ENCODE measurements at regions not wholly inside any gene's neighbourhood (a gene's known extent, or its start where the extent isn't known, plus 50 kb on each side); places are given as distances from the start of the nearest gene placed in this dataset.

DNA sequence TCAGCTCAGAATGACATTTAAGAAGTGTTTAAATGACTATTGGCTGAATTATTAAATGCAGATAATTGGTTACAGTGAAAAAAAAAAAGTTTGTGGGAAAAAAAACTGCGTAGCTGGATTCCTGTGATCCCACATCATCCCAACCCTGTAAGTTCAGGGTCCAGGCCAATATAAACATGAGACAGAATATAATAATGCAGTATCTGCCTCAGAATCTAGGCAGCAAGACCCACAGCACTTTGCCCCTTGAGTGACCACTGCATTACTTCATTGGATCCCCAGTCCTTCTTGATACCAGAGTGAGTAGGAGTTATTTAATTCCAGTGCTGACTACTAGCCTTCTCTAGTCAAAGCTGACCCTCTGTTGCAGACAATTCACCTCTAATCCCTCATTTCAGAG is 272.6 kb downstream of the CCER1 start:
- TF ChIP-seq, protein P1, sequence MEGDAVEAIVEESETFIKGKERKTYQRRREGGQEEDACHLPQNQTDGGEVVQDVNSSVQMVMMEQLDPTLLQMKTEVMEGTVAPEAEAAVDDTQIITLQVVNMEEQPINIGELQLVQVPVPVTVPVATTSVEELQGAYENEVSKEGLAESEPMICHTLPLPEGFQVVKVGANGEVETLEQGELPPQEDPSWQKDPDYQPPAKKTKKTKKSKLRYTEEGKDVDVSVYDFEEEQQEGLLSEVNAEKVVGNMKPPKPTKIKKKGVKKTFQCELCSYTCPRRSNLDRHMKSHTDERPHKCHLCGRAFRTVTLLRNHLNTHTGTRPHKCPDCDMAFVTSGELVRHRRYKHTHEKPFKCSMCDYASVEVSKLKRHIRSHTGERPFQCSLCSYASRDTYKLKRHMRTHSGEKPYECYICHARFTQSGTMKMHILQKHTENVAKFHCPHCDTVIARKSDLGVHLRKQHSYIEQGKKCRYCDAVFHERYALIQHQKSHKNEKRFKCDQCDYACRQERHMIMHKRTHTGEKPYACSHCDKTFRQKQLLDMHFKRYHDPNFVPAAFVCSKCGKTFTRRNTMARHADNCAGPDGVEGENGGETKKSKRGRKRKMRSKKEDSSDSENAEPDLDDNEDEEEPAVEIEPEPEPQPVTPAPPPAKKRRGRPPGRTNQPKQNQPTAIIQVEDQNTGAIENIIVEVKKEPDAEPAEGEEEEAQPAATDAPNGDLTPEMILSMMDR (IDR thresholded peaks at IDR 0.05), result no peak
- no peak for TF ChIP-seq POLR2A (IDR thresholded peaks at IDR 0.05)
